GM12878 (cell line): ENCODE measurements at regions not wholly inside any gene's neighbourhood (a gene's known extent, or its start where the extent isn't known, plus 50 kb on each side); places are given as distances from the start of the nearest gene placed in this dataset.

Experiments
- ATAC-seq: fragments of 200-7000 bp; cut with Tn5 transposase; 3 replicates; pipeline ENCODE4 v1.9.1; 2020; ENCODE audit warnings: mild to moderate bottlenecking, moderate library complexity
- BruUV-seq: library from RNA; stranded (reverse); fragments of 400-500 nt; replicated peaks from 2 replicates; lab custom pipeline; 2021; lab: Mats Ljungman, UMichigan
- CTCF ChIA-PET: fragments of 300-600 bp; sonication (Branson Sonifier 250); formaldehyde crosslinking; extraction: SDS; loops from one replicate; lab custom pipeline; 2021; ENCODE audit warnings: inconsistent platforms; lab: Yijun Ruan, JAX
- POLR2A ChIA-PET: fragments of 350-600 bp; formaldehyde crosslinking; extraction: SDS; loops from one replicate; lab custom pipeline; 2021; ENCODE audit warnings: inconsistent platforms; lab: Charles Lee
- RAD21 ChIA-PET: fragments of 300-600 bp; sonication (Branson Sonifier 250); formaldehyde crosslinking; loops from one replicate; lab custom pipeline; 2023; ENCODE audit warnings: antibody characterized with exemption; ENCODE audit not compliant: unreplicated experiment; lab: Charles Lee
- SMC1A ChIA-PET: fragments of 300-600 bp; sonication (Branson Sonifier 250); formaldehyde crosslinking; loops from one replicate; lab custom pipeline; 2023; ENCODE audit not compliant: unreplicated experiment, uncharacterized antibody; lab: Charles Lee
- DNase-seq: peaks from one replicate; pipeline ENCODE4 v3.0.0-alpha.2; 2011; ENCODE audit warnings: low read depth, low spot score
- FAIRE-seq: peaks from 3 replicates; lab custom pipeline; 2011; peaks lifted over from hg19 to GRCh38; lab: Jason Lieb, UNC
- H2AFZ ChIP-seq: 2 replicates; pipeline ENCODE4 v1.6.0; 2011; ENCODE audit warnings: low read depth, low read length, control low read depth; ENCODE audit not compliant: control insufficient read depth
- H3K27ac ChIP-seq: 2 replicates; pipeline ENCODE4 v1.5.1; 2011; ENCODE audit warnings: control low read depth; ENCODE audit not compliant: control insufficient read depth, insufficient read depth
- H3K27me3 ChIP-seq, 2 experiments: replicated peaks in 1 of 2; 2 replicates each; pipeline versions ENCODE4 v1.6.0 to v1.6.1; 2011; ENCODE audit warnings: low read length in 1 of 2; ENCODE audit not compliant: control insufficient read depth in 2 of 2, insufficient read depth in 2 of 2
- H3K36me3 ChIP-seq, 2 experiments: 2 replicates each; pipeline ENCODE4 v1.5.1; 2011; ENCODE audit warnings: low read length in 1 of 2; ENCODE audit not compliant: control insufficient read depth in 2 of 2, insufficient read depth in 2 of 2
- H3K4me1 ChIP-seq: 2 replicates; pipeline ENCODE4 v1.6.1; 2011; ENCODE audit warnings: mild to moderate bottlenecking, low read length, moderate library complexity, mixed read lengths; ENCODE audit not compliant: control insufficient read depth, insufficient read depth
- H3K4me2 ChIP-seq: 2 replicates; pipeline ENCODE4 v1.6.0; 2011; ENCODE audit warnings: control low read depth; ENCODE audit not compliant: control insufficient read depth, insufficient read depth
- H3K4me3 ChIP-seq: fragments of 200-600 bp; sonication (generic); 2 replicates; pipeline ENCODE4 v1.5.1; 2016
- H3K79me2 ChIP-seq: 2 replicates; pipeline ENCODE4 v1.6.0; 2011; ENCODE audit warnings: low read length; ENCODE audit not compliant: control insufficient read depth, insufficient read depth
- H3K9ac ChIP-seq: 2 replicates; pipeline ENCODE4 v1.8.0; 2011; ENCODE audit warnings: low read length, control low read depth, mixed read lengths; ENCODE audit not compliant: control insufficient read depth, insufficient read depth
- H3K9me3 ChIP-seq: replicated peaks from 3 replicates; pipeline ENCODE4 v1.5.1; 2011; ENCODE audit warnings: mild to moderate bottlenecking, low read length; ENCODE audit not compliant: control insufficient read depth, insufficient read depth
- H4K20me1 ChIP-seq: 2 replicates; pipeline ENCODE4 v1.6.0; 2011; ENCODE audit not compliant: control insufficient read depth, insufficient read depth
- ATF7 ChIP-seq: fragments of 450-650 bp; IDR thresholded peaks from 2 replicates; pipeline ENCODE4 v1.6.1; 2016; ENCODE audit warnings: low read depth, mild to moderate bottlenecking
- BCL11A ChIP-seq: IDR thresholded peaks from 2 replicates; pipeline ENCODE4 v1.6.1; 2011; ENCODE audit warnings: low read depth, low read length
- DPF2 ChIP-seq: fragments of 450-650 bp; IDR thresholded peaks from 2 replicates; pipeline ENCODE4 v1.6.1; 2017; ENCODE audit warnings: mild to moderate bottlenecking
- ETV6 ChIP-seq, 2 experiments: fragments of 450-650 bp in 1 of 2; IDR thresholded peaks in 1 of 2; conservative IDR thresholded peaks in 1 of 2; 2 replicates each; pipeline ENCODE4 v1.6.1; 2014; ENCODE audit warnings: antibody characterized with exemption in 1 of 2, borderline replicate concordance in 1 of 2, low read depth in 1 of 2, mild to moderate bottlenecking in 1 of 2, moderate library complexity in 1 of 2
- RUNX3 ChIP-seq: IDR thresholded peaks from 2 replicates; pipeline ENCODE4 v1.6.1; 2012; ENCODE audit warnings: low read length, inconsistent platforms
- SPI1 ChIP-seq: IDR thresholded peaks from 2 replicates; pipeline ENCODE4 v1.6.1; 2011; ENCODE audit warnings: low read depth, mild to moderate bottlenecking, low read length, moderate library complexity, borderline replicate concordance; ENCODE audit not compliant: insufficient read depth
- SREBF1 ChIP-seq: IDR thresholded peaks from 2 replicates; pipeline ENCODE4 v1.6.1; 2012; ENCODE audit warnings: mild to moderate bottlenecking, low read length
- SUZ12 ChIP-seq: fragments of 200-600 bp; sonication (generic); IDR thresholded peaks from one replicate; pipeline ENCODE4 v1.6.1; 2018; ENCODE audit warnings: antibody characterized with exemption, mild to moderate bottlenecking; ENCODE audit not compliant: unreplicated experiment
- TARDBP ChIP-seq: IDR thresholded peaks from 2 replicates; pipeline ENCODE4 v1.6.1; 2016; ENCODE audit warnings: borderline replicate concordance
- WGBS: methylation state at CpG from one replicate; pipeline ENCODE4 v1.1.6; 2016; ENCODE audit warnings: low lambda C conversion rate; ENCODE audit not compliant: insufficient replicate concordance, insufficient coverage; ENCODE audit errors: missing lambda C conversion rate; 5-methylcytosine and 5-hydroxymethylcytosine counted together
- in situ Hi-C: fragments of 300-500 bp; cut with MboI; formaldehyde crosslinking; loops from 9 replicates; pipeline ENCODE4 v1.14.3; 2018; ENCODE audit warnings: mixed read lengths
- intact Hi-C: fragments of 100-400 bp; cut with micrococcal nuclease; formaldehyde crosslinking; loops from one replicate; pipeline ENCODE4 v1.14.2; 2022; ENCODE audit not compliant: unreplicated experiment
- TF ChIP-seq, protein P1 (sequence below): fragments of 450-650 bp; conservative IDR thresholded peaks from 2 replicates; pipeline ENCODE4 v1.6.1; 2017; ENCODE audit warnings: mild to moderate bottlenecking, moderate library complexity
- TF ChIP-seq, protein P2 (sequence below): fragments of 450-650 bp; formaldehyde crosslinking; IDR thresholded peaks from 2 replicates; pipeline ENCODE4 v1.5.0; 2022; ENCODE audit warnings: mild to moderate bottlenecking, missing genetic modification characterization
- TF ChIP-seq, protein P3 (sequence below): fragments of 150-350 bp; IDR thresholded peaks from 2 replicates; pipeline ENCODE4 v1.6.1; 2014; ENCODE audit warnings: mild to moderate bottlenecking, low read depth, low read length
- TF ChIP-seq, protein P4 (sequence below): fragments of 450-650 bp; IDR thresholded peaks from 2 replicates; pipeline ENCODE4 v1.6.1; 2017; ENCODE audit warnings: low read depth, mild to moderate bottlenecking, moderate library complexity

DNA sequence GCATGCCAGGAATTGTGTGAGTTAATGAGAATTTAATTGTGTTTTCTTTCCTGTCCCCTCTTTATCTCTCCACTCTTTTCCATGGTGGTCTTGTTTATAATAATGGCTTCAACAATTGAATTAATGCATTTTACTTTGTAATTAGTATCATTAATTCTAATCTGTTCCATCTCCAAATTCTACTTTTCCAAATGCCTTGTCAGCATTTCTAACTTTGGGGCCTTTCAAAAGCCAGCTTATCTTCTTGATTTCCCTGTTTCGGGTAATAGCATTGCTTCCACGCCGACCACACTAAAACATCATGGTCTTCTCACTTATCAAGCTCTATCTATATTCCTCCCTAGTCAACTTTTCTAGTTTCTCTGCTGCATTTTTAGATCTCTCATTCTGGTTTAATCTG is 54.2 kb upstream of the RMST start:
- ChIA-PET SMC1A (no interaction called here), POLR2A (interaction anchor here (0.7 kb wide), 2 partner anchors 64 to 726 kb away, joined by 3 to 4 read pairs; no protein-coding TSS in a partner anchor), RAD21 (no interaction called here), CTCF (no interaction called here)
- H3K4me1 ChIP-seq = peaks cover 7% of the 10 kb centered on the region; the same call in 1 of the 2 replicates
- no peak for DNase-seq
- in situ Hi-C loops (loop anchor here (25.0 kb wide), 1 partner anchor 821 kb away; no protein-coding TSS in a partner anchor), intact Hi-C loops (no loop called here)
- BruUV-seq = no TSS peak
- no peaks in the 10 kb centered on the region for H3K9me3 ChIP-seq
- no peaks in the 10 kb centered on the region for H3K79me2 ChIP-seq
- 100% methylated on average over 3 of the region's 3 CpGs for WGBS
- H3K4me3 ChIP-seq = no peak overlapping the region
- no peaks in the 10 kb centered on the region for H4K20me1 ChIP-seq
- FAIRE-seq = no peak
- no peak overlapping the region for H3K9ac ChIP-seq
- no peak for ATAC-seq
- H3K27ac ChIP-seq = no peak overlapping the region
- H3K4me2 ChIP-seq = no peak overlapping the region
- no peaks in the 10 kb centered on the region for H3K27me3 ChIP-seq
- H3K36me3 ChIP-seq = no peaks in the 10 kb centered on the region
- no peak overlapping the region for H2AFZ ChIP-seq
- no peak for TF ChIP-seq TARDBP
- TF ChIP-seq, protein P1, sequence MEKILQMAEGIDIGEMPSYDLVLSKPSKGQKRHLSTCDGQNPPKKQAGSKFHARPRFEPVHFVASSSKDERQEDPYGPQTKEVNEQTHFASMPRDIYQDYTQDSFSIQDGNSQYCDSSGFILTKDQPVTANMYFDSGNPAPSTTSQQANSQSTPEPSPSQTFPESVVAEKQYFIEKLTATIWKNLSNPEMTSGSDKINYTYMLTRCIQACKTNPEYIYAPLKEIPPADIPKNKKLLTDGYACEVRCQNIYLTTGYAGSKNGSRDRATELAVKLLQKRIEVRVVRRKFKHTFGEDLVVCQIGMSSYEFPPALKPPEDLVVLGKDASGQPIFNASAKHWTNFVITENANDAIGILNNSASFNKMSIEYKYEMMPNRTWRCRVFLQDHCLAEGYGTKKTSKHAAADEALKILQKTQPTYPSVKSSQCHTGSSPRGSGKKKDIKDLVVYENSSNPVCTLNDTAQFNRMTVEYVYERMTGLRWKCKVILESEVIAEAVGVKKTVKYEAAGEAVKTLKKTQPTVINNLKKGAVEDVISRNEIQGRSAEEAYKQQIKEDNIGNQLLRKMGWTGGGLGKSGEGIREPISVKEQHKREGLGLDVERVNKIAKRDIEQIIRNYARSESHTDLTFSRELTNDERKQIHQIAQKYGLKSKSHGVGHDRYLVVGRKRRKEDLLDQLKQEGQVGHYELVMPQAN = no peak
- TF ChIP-seq ETV6 (conservative IDR thresholded peaks at IDR 0.05 in 1 of 2, IDR thresholded peaks at IDR 0.05 in 1 of 2; ENCODE audit: borderline replicate concordance in 1 of 2, low read depth in 1 of 2) = no peak
- TF ChIP-seq SUZ12 = no peak
- no peak for TF ChIP-seq BCL11A
- TF ChIP-seq, protein P2, sequence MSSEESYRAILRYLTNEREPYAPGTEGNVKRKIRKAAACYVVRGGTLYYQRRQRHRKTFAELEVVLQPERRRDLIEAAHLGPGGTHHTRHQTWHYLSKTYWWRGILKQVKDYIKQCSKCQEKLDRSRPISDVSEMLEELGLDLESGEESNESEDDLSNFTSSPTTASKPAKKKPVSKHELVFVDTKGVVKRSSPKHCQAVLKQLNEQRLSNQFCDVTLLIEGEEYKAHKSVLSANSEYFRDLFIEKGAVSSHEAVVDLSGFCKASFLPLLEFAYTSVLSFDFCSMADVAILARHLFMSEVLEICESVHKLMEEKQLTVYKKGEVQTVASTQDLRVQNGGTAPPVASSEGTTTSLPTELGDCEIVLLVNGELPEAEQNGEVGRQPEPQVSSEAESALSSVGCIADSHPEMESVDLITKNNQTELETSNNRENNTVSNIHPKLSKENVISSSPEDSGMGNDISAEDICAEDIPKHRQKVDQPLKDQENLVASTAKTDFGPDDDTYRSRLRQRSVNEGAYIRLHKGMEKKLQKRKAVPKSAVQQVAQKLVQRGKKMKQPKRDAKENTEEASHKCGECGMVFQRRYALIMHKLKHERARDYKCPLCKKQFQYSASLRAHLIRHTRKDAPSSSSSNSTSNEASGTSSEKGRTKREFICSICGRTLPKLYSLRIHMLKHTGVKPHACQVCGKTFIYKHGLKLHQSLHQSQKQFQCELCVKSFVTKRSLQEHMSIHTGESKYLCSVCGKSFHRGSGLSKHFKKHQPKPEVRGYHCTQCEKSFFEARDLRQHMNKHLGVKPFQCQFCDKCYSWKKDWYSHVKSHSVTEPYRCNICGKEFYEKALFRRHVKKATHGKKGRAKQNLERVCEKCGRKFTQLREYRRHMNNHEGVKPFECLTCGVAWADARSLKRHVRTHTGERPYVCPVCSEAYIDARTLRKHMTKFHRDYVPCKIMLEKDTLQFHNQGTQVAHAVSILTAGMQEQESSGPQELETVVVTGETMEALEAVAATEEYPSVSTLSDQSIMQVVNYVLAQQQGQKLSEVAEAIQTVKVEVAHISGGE (CRISPR knock-in tag) = no peak
- TF ChIP-seq, protein P3, sequence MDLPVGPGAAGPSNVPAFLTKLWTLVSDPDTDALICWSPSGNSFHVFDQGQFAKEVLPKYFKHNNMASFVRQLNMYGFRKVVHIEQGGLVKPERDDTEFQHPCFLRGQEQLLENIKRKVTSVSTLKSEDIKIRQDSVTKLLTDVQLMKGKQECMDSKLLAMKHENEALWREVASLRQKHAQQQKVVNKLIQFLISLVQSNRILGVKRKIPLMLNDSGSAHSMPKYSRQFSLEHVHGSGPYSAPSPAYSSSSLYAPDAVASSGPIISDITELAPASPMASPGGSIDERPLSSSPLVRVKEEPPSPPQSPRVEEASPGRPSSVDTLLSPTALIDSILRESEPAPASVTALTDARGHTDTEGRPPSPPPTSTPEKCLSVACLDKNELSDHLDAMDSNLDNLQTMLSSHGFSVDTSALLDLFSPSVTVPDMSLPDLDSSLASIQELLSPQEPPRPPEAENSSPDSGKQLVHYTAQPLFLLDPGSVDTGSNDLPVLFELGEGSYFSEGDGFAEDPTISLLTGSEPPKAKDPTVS = no peak
- no peak for TF ChIP-seq SPI1
- TF ChIP-seq DPF2 = no peak
- no peak for TF ChIP-seq ATF7
- no peak for TF ChIP-seq RUNX3
- TF ChIP-seq, protein P4, sequence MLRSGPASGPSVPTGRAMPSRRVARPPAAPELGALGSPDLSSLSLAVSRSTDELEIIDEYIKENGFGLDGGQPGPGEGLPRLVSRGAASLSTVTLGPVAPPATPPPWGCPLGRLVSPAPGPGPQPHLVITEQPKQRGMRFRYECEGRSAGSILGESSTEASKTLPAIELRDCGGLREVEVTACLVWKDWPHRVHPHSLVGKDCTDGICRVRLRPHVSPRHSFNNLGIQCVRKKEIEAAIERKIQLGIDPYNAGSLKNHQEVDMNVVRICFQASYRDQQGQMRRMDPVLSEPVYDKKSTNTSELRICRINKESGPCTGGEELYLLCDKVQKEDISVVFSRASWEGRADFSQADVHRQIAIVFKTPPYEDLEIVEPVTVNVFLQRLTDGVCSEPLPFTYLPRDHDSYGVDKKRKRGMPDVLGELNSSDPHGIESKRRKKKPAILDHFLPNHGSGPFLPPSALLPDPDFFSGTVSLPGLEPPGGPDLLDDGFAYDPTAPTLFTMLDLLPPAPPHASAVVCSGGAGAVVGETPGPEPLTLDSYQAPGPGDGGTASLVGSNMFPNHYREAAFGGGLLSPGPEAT = no peak
- no peak for TF ChIP-seq SREBF1
